K562 (cell line): ENCODE measurements at regions not wholly inside any gene's neighbourhood (a gene's known extent, or its start where the extent isn't known, plus 50 kb on each side); places are given as distances from the start of the nearest gene placed in this dataset.

Experiments used
- ATAC-seq: fragments of 200-7000 bp; cut with Tn5 transposase; 3 replicates; pipeline ENCODE4 v1.9.1; 2020; ENCODE audit warnings: moderate library complexity
- BruUV-seq: library from RNA; stranded (reverse); fragments of 400-500 nt; replicated peaks from 2 replicates; lab custom pipeline; 2021; lab: Mats Ljungman, UMichigan
- CTCF ChIA-PET: fragments of 300-600 bp; formaldehyde crosslinking; extraction: SDS; loops from one replicate; lab custom pipeline; 2021; ENCODE audit warnings: low intra/inter-chr PET ratio; lab: Yijun Ruan, JAX
- POLR2A ChIA-PET: fragments of 300-600, 350-650 bp; sonication (Branson Sonifier 250); formaldehyde crosslinking; extraction: SDS; loops from one replicate; lab custom pipeline; 2021; ENCODE audit warnings: antibody characterized with exemption, inconsistent platforms; lab: Yijun Ruan, JAX
- DNase-seq, 4 experiments: peaks; one replicate each; pipeline versions ENCODE4 v3.0.0 to v3.0.0-alpha.2; 2011 to 2018; ENCODE audit warnings: low spot score in 3 of 4, mixed read lengths in 3 of 4; ENCODE audit errors: extremely low read depth in 1 of 4
- FAIRE-seq: peaks from 2 replicates; lab custom pipeline; 2011; peaks lifted over from hg19 to GRCh38; lab: Jason Lieb, UNC
- H2AFZ ChIP-seq: 2 replicates; pipeline ENCODE4 v1.6.0; 2011; ENCODE audit warnings: low read depth, low read length, control low read depth, inconsistent platforms
- H3K27ac ChIP-seq: fragments of 200-600 bp; 3 replicates; pipeline ENCODE4 v1.8.0; 2011; ENCODE audit warnings: low read depth, mild to moderate bottlenecking, control low read depth, inconsistent platforms, low read length, moderate library complexity, mixed read lengths; ENCODE audit errors: extremely low read depth
- H3K27me3 ChIP-seq, 2 experiments: fragments of 300-600 bp in 1 of 2; 2 replicates in 1 of 2; 3 replicates in 1 of 2; pipeline versions ENCODE4 v1.6.0 to v1.8.0; 2011; ENCODE audit warnings: inconsistent platforms in 2 of 2, low read length in 2 of 2, mild to moderate bottlenecking in 1 of 2, mixed read lengths in 1 of 2, moderate library complexity in 1 of 2; ENCODE audit not compliant: control insufficient read depth in 2 of 2, insufficient read depth in 2 of 2
- H3K36me3 ChIP-seq: fragments of 300-600 bp; 3 replicates; pipeline ENCODE4 v1.8.0; 2011; ENCODE audit warnings: mild to moderate bottlenecking, low read length, inconsistent platforms; ENCODE audit not compliant: control insufficient read depth, insufficient read depth
- H3K4me1 ChIP-seq, 2 experiments: fragments of 200-600 bp in 1 of 2; replicated peaks in 1 of 2; 2 replicates in 1 of 2; 3 replicates in 1 of 2; pipeline versions ENCODE4 v1.5.1 to v1.8.0; 2011; ENCODE audit warnings: inconsistent platforms in 2 of 2, low read length in 2 of 2, mild to moderate bottlenecking in 1 of 2, mixed read lengths in 1 of 2, moderate library complexity in 1 of 2; ENCODE audit not compliant: control insufficient read depth in 2 of 2, insufficient read depth in 2 of 2
- H3K4me2 ChIP-seq: 2 replicates; pipeline ENCODE4 v1.6.1; 2011; ENCODE audit warnings: low read length, control low read depth, inconsistent platforms, mixed read lengths; ENCODE audit not compliant: insufficient read depth
- H3K4me3 ChIP-seq: fragments of 200-600 bp; sonication (generic), shearing (Covaris generic); 2 replicates; pipeline ENCODE4 v1.5.1; 2016; ENCODE audit warnings: control low read depth, inconsistent platforms
- H3K79me2 ChIP-seq: fragments of 200-600 bp; 3 replicates; pipeline ENCODE4 v1.8.0; 2011; ENCODE audit warnings: low read length, inconsistent platforms; ENCODE audit not compliant: control insufficient read depth, insufficient read depth
- H3K9ac ChIP-seq, 2 experiments: 2 replicates each; pipeline versions ENCODE4 v1.6.0 to v1.6.1; 2011; ENCODE audit warnings: low read depth in 2 of 2, low read length in 2 of 2, control low read depth in 1 of 2, inconsistent platforms in 1 of 2, mild to moderate bottlenecking in 1 of 2, mixed read lengths in 1 of 2; ENCODE audit not compliant: insufficient read depth in 1 of 2
- H3K9me1 ChIP-seq: one replicate; pipeline ENCODE4 v1.6.0; 2011; ENCODE audit warnings: inconsistent platforms, mild to moderate bottlenecking, low read length, moderate library complexity; ENCODE audit not compliant: control insufficient read depth, insufficient read depth
- H3K9me3 ChIP-seq: replicated peaks from 2 replicates; pipeline ENCODE4 v1.5.1; 2011; ENCODE audit warnings: low read depth, low read length, inconsistent platforms; ENCODE audit not compliant: control insufficient read depth, insufficient read depth
- H4K20me1 ChIP-seq: replicated peaks from 2 replicates; pipeline ENCODE4 v1.6.1; 2011; ENCODE audit warnings: low read length, inconsistent platforms, mixed read lengths; ENCODE audit not compliant: control insufficient read depth, insufficient read depth
- DLX4 ChIP-seq: fragments of 250-450 bp; sonication (Bioruptor Pico); IDR thresholded peaks from 2 replicates; pipeline ENCODE4 v1.6.1; 2021; ENCODE audit warnings: mild to moderate bottlenecking
- EGR1 ChIP-seq: fragments of 450-650 bp; conservative IDR thresholded peaks from 2 replicates; pipeline ENCODE4 v1.6.1; 2017; ENCODE audit warnings: mild to moderate bottlenecking
- FOXP4 ChIP-seq: sonication (generic); formaldehyde crosslinking; IDR thresholded peaks from 2 replicates; pipeline ENCODE4 v1.8.0; 2022; ENCODE audit warnings: mild to moderate bottlenecking, missing genetic modification reagents, borderline replicate concordance
- LEF1 ChIP-seq: fragments of 450-650 bp; IDR thresholded peaks from 2 replicates; pipeline ENCODE4 v1.6.1; 2016; ENCODE audit warnings: mild to moderate bottlenecking
- PHF8 ChIP-seq: fragments of 200-600 bp; sonication (generic); IDR thresholded peaks from 2 replicates; pipeline ENCODE4 v1.6.1; 2012; ENCODE audit warnings: mixed run types, mild to moderate bottlenecking, inconsistent platforms, low read length, moderate library complexity, borderline replicate concordance
- POLR2H ChIP-seq: IDR thresholded peaks from 2 replicates; pipeline ENCODE4 v1.6.1; 2016; ENCODE audit warnings: missing genetic modification characterization, low read depth, mild to moderate bottlenecking, control low read depth, missing compliant biosample characterization, moderate library complexity
- TRIM24 ChIP-seq, 2 experiments: fragments of 450-650 bp; IDR thresholded peaks; 2 replicates each; pipeline ENCODE4 v1.6.1; 2016
- WGBS: fragments of 100-300 bp; shearing (Covaris generic); methylation state at CpG from one replicate; pipeline ENCODE4 v1.1.6; 2016; ENCODE audit warnings: low coverage, mixed read lengths; ENCODE audit not compliant: insufficient coverage; ENCODE audit errors: missing lambda C conversion rate; 5-methylcytosine and 5-hydroxymethylcytosine counted together
- in situ Hi-C: fragments of 300-500 bp; cut with MboI; formaldehyde crosslinking; loops from 4 replicates; pipeline ENCODE4 v1.15.0; 2018; ENCODE audit warnings: inconsistent platforms, mixed read lengths
- intact Hi-C: fragments of 100-400 bp; cut with micrococcal nuclease; formaldehyde crosslinking; loops from 2 replicates; pipeline ENCODE4 v1.14.2; 2022
- TF ChIP-seq, protein P1 (sequence below): sonication (generic); formaldehyde crosslinking; IDR thresholded peaks from 2 replicates; pipeline ENCODE4 v1.8.1; 2023; ENCODE audit warnings: mild to moderate bottlenecking, missing genetic modification reagents
- TF ChIP-seq, protein P2 (sequence below): IDR thresholded peaks from 2 replicates; pipeline ENCODE4 v1.6.1; 2012; ENCODE audit warnings: low read depth, low read length, improper control_type of control experiment, borderline replicate concordance

DNA sequence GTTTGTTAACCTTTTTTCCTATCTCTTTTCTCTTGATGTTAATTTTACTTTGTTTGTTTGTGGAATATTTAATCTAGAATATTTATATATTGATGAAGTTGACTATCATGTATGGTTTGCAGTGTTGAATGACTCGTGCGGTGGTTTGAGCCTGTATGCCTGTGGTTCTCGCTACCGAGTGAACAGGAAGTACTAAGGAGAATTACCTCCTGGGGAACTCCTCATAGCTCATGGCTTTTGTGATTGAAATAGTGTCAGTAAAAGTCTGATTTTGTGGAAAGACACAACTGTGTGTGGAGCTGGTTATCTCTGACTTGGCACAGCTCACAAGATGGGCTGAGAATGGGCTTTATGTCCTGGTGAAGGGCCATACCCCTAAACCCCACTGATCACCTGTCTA lies 498.6 kb downstream of the GLRX3 start:
- H3K79me2 ChIP-seq, result no peaks in the 10 kb centered on the region
- FAIRE-seq (no peak), ATAC-seq (no peak), DNase-seq (no peak)
- H3K27ac ChIP-seq, result no peak overlapping the region
- H4K20me1 ChIP-seq, result no peaks in the 10 kb centered on the region
- no peak overlapping the region for H2AFZ ChIP-seq
- TF ChIP-seq FOXP4 (CRISPR knock-in tag) (no peak), LEF1 (no peak), PHF8 (no peak), TRIM24 (IDR thresholded peaks at IDR 0.05) (no peak)
- no peaks in the 10 kb centered on the region for H3K27me3 ChIP-seq
- intact Hi-C loops (no loop called here), in situ Hi-C loops (no loop called here)
- 0% methylated on average over 4 of the region's 4 CpGs for WGBS
- no peaks in the 10 kb centered on the region for H3K36me3 ChIP-seq
- BruUV-seq, result no TSS peak
- ChIA-PET POLR2A (no interaction called here), CTCF (no interaction called here)
- H3K9me3 ChIP-seq, result no peaks in the 10 kb centered on the region
- no peaks in the 10 kb centered on the region for H3K4me1 ChIP-seq
- no peak overlapping the region for H3K4me2 ChIP-seq
- no peak overlapping the region for H3K9ac ChIP-seq
- H3K4me3 ChIP-seq, result no peak overlapping the region
- H3K9me1 ChIP-seq, result no peaks in the 10 kb centered on the region

- CTCF ChIA-PET, result no interaction called here
- Histone ChIP-seq H3K9me1 (no peaks in the 10 kb centered on the region), H2AFZ (no peak overlapping the region), H3K9ac (no peak overlapping the region), H3K27me3 (no peaks in the 10 kb centered on the region), H3K36me3 (no peaks in the 10 kb centered on the region), H3K4me3 (no peak overlapping the region), H4K20me1 (no peaks in the 10 kb centered on the region), H3K27ac (no peak overlapping the region), H3K4me1 (no peaks in the 10 kb centered on the region), H3K9me3 (no peaks in the 10 kb centered on the region), H3K79me2 (no peaks in the 10 kb centered on the region), H3K4me2 (no peak overlapping the region)
- DNase-seq (no peak), ATAC-seq (no peak), FAIRE-seq (no peak)
- 3% methylated on average over 9 of the region's 9 CpGs for WGBS
- in situ Hi-C loops (no loop called here), intact Hi-C loops (no loop called here)
- BruUV-seq, result no TSS peak
- POLR2A ChIA-PET, result no interaction called here
- TF ChIP-seq EGR1 (no peak), POLR2H (no peak), DLX4 (CRISPR knock-in tag) (no peak)
- TF ChIP-seq, protein P1, sequence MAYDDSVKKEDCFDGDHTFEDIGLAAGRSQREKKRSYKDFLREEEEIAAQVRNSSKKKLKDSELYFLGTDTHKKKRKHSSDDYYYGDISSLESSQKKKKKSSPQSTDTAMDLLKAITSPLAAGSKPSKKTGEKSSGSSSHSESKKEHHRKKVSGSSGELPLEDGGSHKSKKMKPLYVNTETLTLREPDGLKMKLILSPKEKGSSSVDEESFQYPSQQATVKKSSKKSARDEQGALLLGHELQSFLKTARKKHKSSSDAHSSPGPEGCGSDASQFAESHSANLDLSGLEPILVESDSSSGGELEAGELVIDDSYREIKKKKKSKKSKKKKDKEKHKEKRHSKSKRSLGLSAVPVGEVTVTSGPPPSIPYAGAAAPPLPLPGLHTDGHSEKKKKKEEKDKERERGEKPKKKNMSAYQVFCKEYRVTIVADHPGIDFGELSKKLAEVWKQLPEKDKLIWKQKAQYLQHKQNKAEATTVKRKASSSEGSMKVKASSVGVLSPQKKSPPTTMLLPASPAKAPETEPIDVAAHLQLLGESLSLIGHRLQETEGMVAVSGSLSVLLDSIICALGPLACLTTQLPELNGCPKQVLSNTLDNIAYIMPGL, result no peak
- TF ChIP-seq, protein P2, sequence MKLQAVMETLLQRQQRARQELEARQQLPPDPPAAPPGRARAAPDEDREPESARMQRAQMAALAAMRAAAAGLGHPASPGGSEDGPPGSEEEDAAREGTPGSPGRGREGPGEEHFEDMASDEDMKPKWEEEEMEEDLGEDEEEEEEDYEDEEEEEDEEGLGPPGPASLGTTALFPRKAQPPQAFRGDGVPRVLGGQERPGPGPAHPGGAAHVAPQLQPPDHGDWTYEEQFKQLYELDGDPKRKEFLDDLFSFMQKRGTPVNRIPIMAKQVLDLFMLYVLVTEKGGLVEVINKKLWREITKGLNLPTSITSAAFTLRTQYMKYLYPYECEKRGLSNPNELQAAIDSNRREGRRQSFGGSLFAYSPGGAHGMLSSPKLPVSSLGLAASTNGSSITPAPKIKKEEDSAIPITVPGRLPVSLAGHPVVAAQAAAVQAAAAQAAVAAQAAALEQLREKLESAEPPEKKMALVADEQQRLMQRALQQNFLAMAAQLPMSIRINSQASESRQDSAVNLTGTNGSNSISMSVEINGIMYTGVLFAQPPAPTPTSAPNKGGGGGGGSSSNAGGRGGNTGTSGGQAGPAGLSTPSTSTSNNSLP, result no peak
These were observed 499.3 kb downstream of the GLRX3 start for GRCh38 chr10:130635528-130635927.
